ENCODE measurements at regions not wholly inside any gene's neighbourhood (a gene's known extent, or its start where the extent isn't known, plus 50 kb on each side); places are given as distances from the start of the nearest gene placed in this dataset.

GRCh38 chr19:23474761-23475160 lies 79.5 kb upstream of the ZNF91 start:
- TF ChIP-seq CTCF (conservative IDR thresholded peaks at IDR 0.05; ENCODE audit: low read depth in 2 of 2) (no peak), EZH2phosphoT487 (IDR thresholded peaks at IDR 0.05; ENCODE audit: unreplicated experiment) (no peak), POLR2AphosphoS5 (IDR thresholded peaks at IDR 0.05; ENCODE audit: low read depth) (no peak), EZH2 (IDR thresholded peaks at IDR 0.05; ENCODE audit: low read depth, unreplicated experiment) (no peak), CREB1 (CRISPR knock-in tag; IDR thresholded peaks at IDR 0.05; ENCODE audit: low read depth) (no peak), NANOG (IDR thresholded peaks at IDR 0.05; ENCODE audit: borderline replicate concordance) (no peak)
- TF ChIP-seq, protein P1, sequence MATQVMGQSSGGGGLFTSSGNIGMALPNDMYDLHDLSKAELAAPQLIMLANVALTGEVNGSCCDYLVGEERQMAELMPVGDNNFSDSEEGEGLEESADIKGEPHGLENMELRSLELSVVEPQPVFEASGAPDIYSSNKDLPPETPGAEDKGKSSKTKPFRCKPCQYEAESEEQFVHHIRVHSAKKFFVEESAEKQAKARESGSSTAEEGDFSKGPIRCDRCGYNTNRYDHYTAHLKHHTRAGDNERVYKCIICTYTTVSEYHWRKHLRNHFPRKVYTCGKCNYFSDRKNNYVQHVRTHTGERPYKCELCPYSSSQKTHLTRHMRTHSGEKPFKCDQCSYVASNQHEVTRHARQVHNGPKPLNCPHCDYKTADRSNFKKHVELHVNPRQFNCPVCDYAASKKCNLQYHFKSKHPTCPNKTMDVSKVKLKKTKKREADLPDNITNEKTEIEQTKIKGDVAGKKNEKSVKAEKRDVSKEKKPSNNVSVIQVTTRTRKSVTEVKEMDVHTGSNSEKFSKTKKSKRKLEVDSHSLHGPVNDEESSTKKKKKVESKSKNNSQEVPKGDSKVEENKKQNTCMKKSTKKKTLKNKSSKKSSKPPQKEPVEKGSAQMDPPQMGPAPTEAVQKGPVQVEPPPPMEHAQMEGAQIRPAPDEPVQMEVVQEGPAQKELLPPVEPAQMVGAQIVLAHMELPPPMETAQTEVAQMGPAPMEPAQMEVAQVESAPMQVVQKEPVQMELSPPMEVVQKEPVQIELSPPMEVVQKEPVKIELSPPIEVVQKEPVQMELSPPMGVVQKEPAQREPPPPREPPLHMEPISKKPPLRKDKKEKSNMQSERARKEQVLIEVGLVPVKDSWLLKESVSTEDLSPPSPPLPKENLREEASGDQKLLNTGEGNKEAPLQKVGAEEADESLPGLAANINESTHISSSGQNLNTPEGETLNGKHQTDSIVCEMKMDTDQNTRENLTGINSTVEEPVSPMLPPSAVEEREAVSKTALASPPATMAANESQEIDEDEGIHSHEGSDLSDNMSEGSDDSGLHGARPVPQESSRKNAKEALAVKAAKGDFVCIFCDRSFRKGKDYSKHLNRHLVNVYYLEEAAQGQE (IDR thresholded peaks at IDR 0.05; ENCODE audit: unreplicated experiment), result no peak
